B cell (primary cell): ENCODE measurements at regions not wholly inside any gene's neighbourhood (a gene's known extent, or its start where the extent isn't known, plus 50 kb on each side); places are given as distances from the start of the nearest gene placed in this dataset.

Source experiments
- EZH2 ChIP-seq: IDR thresholded peaks from 2 replicates; pipeline ENCODE4 v1.6.1; 2012; ENCODE audit warnings: borderline replicate concordance, low read depth, mild to moderate bottlenecking, moderate library complexity, low read length; ENCODE audit not compliant: insufficient read depth, poor library complexity, severe bottlenecking
- TF ChIP-seq, protein P1 (sequence below): fragments of 200-600 bp; IDR thresholded peaks from one replicate; pipeline ENCODE4 v1.8.0; 2022; ENCODE audit warnings: antibody characterized with exemption, mild to moderate bottlenecking

DNA sequence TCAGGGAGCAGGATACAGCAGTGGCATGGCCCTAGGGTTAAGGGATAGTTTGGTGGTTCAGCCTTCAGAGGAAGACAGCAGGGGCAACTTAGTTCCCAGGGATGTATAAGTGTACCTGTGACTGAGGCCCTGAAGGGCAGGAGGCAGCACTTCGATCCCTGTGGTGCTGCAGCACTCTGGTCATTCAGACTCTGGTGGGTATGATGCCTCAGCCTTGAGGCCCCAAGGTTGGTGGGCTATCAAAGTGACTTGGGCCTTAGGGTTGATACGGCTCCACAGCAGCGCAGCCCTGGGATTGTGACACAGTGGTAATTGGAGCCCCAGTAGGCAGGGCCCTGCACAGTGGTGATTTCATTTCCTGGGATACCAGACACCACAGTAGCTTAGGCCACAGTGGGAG, 1703.1 kb downstream of the PCDH7 start:
- TF ChIP-seq, protein P1, sequence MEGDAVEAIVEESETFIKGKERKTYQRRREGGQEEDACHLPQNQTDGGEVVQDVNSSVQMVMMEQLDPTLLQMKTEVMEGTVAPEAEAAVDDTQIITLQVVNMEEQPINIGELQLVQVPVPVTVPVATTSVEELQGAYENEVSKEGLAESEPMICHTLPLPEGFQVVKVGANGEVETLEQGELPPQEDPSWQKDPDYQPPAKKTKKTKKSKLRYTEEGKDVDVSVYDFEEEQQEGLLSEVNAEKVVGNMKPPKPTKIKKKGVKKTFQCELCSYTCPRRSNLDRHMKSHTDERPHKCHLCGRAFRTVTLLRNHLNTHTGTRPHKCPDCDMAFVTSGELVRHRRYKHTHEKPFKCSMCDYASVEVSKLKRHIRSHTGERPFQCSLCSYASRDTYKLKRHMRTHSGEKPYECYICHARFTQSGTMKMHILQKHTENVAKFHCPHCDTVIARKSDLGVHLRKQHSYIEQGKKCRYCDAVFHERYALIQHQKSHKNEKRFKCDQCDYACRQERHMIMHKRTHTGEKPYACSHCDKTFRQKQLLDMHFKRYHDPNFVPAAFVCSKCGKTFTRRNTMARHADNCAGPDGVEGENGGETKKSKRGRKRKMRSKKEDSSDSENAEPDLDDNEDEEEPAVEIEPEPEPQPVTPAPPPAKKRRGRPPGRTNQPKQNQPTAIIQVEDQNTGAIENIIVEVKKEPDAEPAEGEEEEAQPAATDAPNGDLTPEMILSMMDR: no peak
- TF ChIP-seq EZH2: no peak
